ENCODE measurements at regions not wholly inside any gene's neighbourhood (a gene's known extent, or its start where the extent isn't known, plus 50 kb on each side); places are given as distances from the start of the nearest gene placed in this dataset.
"Not testable (repeated sequence)": the region's sequence is repeated elsewhere in the genome, so short reads cannot be mapped to it uniquely, and the experiment has no call there.

GRCh38 chr14:105864116-105864515 lies 337.7 kb downstream of the TMEM121 start:
- no peak for DNase-seq

- DNase-seq: no peak
Observed at GRCh38 chr14:105864651-105865265, 338.4 kb downstream of the TMEM121 start.

GRCh38 chr14:105865266-105865903 lies 339.0 kb downstream of the TMEM121 start:
- no peak for DNase-seq

- no peak for DNase-seq
Observed at GRCh38 chr14:105865904-105866840, 339.8 kb downstream of the TMEM121 start.

GRCh38 chr14:105866841-105867321 lies 340.5 kb downstream of the TMEM121 start:
- no peak for DNase-seq

GRCh38 chr14:105867961-105868599 lies 341.7 kb downstream of the TMEM121 start:
- DNase-seq: no peak

- no peak for DNase-seq
Observed at GRCh38 chr14:105871590-105871989, 345.2 kb downstream of the TMEM121 start.

GRCh38 chr14:105873870-105874512 lies 347.6 kb downstream of the TMEM121 start:
- no peak for DNase-seq

- DNase-seq: no peak
Observed at GRCh38 chr14:105876158-105876557, 349.8 kb downstream of the TMEM121 start.

GRCh38 chr14:105876829-105877228 lies 350.4 kb downstream of the TMEM121 start:
- DNase-seq: no peak

- DNase-seq: no peak
Observed at GRCh38 chr14:105877645-105878044, 351.3 kb downstream of the TMEM121 start.

- DNase-seq: no peak
Observed at GRCh38 chr14:105878125-105878524, 351.7 kb downstream of the TMEM121 start.

- DNase-seq: no peak
Observed at GRCh38 chr14:105878554-105878953, 352.2 kb downstream of the TMEM121 start.

- DNase-seq: no peak
Observed at GRCh38 chr14:105879503-105879866, 353.1 kb downstream of the TMEM121 start.

GRCh38 chr14:105879867-105880561 lies 353.6 kb downstream of the TMEM121 start:
- DNase-seq: no peak

- no peak for DNase-seq
Observed at GRCh38 chr14:105880616-105881015, 354.2 kb downstream of the TMEM121 start.

GRCh38 chr14:105881021-105881930 lies 354.9 kb downstream of the TMEM121 start:
- no peak for DNase-seq

- not testable (repeated sequence) for DNase-seq
Observed at GRCh38 chr14:105882011-105882410, 355.6 kb downstream of the TMEM121 start.

GRCh38 chr14:105882626-105883025 lies 356.2 kb downstream of the TMEM121 start:
- no peak for DNase-seq

- no peak for DNase-seq
Observed at GRCh38 chr14:105883066-105884005, 357.0 kb downstream of the TMEM121 start.
